Brain pericyte (primary cell): ENCODE measurements at regions not wholly inside any gene's neighbourhood (a gene's known extent, or its start where the extent isn't known, plus 50 kb on each side); places are given as distances from the start of the nearest gene placed in this dataset.

ENCODE experiments used
- DNase-seq: peaks from one replicate; pipeline ENCODE4 v3.0.0-alpha.2; 2012; ENCODE audit warnings: low read depth, low spot score

DNA sequence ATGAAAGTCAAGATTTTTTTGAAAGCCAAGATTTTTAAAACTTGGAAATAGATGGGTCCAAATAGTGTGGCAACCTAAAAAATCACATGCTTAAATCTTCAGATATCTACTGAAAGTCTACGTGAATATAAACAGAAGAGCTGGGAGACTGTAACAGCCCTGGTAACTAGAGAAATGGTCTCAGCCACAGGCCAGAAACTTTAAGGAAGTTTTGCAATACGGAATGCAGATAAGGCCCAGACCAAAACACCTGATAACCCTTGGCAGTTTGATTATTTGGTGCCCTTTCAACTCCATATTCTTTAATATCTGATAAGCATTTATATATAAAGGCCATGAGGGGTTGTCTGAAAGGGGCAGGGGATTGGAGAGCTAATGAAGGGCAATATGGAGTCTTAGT, 537.3 kb upstream of the TGFBR2 start:
- DNase-seq = no peak

DNA sequence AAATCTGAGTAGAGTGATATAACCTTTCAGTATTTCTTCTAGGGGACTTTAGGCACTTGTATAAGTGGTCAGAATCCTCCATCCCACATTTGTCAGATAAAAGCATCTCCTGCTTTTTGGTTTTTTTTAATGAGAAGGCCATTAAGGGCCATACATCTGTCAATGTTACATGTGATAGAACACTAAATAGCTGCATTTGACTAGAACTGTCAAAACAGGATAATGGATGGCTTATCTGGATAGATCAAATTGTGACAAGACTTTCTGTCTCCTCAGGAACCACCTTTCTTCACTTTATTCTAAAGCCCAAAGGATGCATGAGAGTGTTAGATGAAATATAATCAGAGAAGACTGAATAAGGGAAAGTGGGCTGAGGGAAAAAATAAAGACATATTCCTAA, 533.4 kb upstream of the TGFBR2 start:
- DNase-seq = no peak

DNA sequence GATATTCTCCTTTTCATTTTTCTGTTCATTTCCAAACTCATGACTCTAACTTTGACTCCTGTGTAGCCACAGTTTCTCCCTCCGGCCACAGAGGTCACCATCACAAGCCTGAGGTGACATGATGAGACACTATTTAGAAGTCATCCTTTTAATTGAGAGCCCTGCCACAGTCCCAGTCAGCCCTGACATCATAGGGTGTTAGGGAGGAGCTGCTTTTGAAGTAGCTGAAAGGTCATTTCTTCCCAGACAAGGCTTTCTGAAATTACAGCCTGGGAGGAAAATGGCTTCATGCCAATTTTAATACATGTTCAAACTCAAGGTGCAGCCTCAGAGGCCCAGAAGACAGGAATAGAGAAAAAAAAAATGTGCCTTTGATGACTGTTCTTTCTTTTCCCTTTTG, 532.8 kb upstream of the TGFBR2 start:
- no peak for DNase-seq

DNA sequence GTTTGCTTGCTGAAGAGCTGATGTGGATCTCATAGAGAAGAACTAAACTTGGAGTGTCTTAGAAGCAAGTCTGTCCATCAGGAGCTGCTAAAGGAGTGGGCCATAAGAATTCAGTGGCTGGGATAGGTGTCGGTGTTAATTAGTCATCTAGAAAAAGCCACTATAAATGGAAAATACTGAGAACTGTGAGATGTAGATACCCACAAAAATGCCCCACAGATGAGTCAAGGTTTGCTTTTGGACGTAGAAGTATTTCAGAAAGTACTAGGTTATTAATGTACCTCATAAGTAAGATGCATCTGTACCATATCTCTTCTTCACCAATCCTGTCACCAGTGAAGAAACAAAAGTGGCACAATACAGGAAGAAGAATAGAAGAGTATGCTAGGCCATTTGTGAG, 530.9 kb upstream of the TGFBR2 start:
- no peak for DNase-seq

DNA sequence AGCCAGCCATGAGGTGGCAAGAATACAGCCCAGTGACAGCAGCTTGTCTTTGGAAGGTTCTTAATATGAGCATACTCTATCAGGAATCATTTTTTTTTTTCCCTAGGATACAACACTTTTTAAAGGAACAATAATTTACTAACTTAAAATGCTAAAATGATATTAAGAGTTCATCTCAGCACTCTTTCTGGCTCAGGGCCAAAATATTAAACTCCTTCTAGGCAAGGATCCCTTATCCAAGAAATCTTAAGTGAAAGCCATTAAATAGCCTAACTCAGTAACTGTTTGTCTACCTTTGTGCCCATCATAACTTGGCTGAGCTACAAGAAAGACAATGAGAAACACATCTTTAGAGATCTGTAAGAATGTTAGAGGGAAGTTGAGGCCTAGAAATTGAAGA, 529.5 kb upstream of the TGFBR2 start:
- no peak for DNase-seq

DNA sequence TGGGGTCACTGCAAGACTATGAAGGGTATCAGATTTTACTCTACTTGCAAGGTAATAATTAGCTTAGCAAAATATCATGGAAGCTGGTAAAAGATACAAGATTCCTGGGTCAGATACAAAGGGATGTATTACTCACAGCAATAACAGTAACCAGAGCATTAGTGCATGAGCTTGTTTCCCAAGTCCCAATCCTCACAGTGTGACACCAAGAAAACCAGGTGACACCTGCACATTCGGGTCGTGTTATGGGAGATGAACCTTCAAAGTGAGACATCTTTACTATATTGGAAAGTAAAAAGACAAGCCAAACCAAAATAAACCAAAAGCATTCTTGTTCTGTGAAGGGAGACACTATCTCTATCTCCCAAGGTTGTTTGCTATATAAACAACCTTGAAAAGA, 528.7 kb upstream of the TGFBR2 start:
- no peak for DNase-seq

DNA sequence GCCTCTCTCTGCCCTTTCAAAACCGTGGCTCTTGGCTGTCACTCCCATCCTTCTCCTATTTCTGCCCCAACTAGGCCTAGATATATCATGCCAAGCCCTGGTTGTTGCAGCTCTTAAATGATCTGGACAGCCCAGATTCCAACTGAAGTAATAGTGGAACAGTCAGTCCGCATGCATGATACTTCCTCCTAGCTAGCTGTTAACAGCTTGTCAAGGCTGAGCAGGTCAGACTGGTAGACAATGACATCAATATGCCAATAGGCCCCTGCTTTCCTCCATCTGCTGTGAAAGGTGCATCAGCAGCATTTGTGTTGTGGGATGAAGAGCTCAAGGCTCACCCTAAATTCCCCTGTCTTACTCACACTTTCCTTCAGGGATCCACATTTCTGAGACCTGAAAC, 527.7 kb upstream of the TGFBR2 start:
- DNase-seq = no peak

DNA sequence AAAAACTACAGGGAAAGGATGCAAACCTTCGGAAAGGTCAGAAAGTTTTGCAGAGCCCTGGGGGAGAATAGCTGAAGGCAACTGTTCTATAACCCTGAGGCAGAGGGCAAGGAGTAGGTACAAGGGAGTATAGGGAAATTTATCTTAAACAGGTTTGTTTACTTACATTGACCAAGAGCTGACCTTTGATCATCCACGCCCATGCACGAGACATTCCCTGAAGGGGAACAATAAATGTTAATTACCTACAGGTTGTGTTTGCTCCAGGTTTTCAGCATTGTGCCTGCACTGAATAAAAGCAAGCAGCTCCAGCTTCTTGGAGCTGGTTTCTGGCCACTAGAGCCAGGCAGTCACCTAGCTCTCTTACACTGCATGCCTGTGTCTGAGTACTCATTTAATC, 524.5 kb upstream of the TGFBR2 start:
- DNase-seq = no peak

DNA sequence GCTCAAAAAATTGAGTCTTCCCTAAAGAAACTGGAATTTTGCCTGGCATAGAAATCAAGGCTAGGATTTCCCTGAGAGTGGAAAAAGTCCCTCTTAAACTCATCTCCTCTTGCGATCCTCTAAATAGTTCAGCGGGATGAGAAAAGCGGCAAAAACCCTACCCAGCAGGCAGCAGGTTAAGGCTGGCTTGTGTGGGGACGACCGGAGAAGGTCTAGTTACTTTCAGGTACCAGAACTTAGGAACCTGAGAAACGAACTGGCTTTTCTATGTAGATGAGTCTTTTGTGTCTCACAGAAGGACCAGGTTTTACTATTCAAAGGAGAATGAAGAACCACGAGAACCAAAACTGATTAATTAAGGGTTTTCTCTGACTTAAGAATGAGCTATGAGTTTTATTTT, 523.7 kb upstream of the TGFBR2 start:
- no peak for DNase-seq

DNA sequence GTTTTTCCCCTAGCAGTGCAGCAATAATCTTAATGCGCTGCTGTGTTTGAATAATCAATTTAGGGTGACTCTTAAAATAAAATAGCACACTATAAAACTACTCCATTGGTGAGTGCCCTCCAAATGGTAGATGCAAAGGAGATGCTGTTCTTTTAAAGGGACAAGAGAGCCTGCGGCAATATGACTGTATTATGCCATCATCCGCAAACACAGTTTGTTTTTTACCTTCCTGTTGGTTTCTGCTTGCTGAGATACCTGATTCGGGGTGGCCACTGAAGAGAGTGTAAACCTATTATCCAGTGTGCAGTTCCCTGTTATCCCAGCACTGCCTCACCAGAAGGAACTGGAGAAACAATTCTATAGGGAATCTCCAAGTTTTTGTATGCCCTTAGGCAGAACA, 523.1 kb upstream of the TGFBR2 start:
- no peak for DNase-seq

DNA sequence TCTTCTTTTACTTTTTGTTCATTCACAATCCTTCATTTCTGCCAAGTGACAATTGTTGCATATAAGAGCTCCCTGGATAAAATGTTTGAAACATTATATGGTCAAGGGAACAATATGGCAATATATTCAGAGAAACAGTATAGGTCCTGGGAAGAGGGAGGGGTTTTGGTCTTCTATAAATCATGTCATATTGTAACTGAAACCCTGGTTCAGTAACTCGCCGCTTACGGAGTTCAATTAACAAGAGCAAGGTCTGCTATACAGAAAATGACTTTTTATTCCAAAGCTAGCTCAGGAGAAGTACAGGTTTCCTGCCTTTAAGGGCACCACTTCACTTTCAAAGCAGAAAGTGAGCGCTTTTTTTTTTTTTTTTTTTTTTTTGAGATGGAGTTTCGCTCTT, 522.1 kb upstream of the TGFBR2 start:
- DNase-seq = no peak

DNA sequence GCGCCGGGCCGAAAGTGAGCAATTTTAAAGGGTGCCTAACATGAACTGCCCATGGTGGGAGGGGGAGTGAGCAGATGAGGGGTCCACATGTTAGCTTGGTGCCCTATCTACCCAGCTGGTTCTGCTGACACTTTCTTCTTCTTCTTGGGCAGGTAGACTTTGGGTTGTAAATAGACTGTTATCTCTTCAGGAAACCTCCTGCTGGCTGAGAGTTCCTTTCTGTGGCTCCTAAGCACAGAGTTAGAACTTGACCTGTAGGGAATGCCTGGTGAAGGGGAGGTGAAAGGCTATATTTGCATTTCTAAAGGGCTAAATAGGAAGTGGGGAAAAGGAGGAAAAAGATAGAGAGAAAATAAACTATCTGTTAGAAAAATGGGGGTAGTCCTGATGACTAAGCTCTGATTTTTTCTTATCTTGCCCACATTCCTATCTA, 521.4 kb upstream of the TGFBR2 start:
- no peak for DNase-seq

DNA sequence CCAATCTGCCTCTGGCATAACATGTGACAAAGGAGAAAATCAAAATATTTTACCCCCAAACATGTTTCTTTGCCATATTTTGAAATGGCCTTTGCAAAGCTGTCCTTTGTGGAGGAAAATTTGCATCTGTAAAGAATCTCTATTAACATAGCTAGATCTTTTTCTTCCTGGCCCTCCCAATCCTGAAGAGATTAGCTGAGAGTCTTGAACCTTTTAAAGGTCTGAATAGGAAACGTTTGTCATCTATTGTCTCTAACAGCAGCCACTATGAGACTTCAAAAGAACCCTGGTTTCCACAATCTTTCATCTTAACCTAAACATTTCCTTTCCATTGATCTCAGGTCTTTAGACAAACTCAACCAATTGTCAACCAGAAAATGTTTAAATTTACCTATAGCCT, 520.9 kb upstream of the TGFBR2 start:
- DNase-seq = no peak

DNA sequence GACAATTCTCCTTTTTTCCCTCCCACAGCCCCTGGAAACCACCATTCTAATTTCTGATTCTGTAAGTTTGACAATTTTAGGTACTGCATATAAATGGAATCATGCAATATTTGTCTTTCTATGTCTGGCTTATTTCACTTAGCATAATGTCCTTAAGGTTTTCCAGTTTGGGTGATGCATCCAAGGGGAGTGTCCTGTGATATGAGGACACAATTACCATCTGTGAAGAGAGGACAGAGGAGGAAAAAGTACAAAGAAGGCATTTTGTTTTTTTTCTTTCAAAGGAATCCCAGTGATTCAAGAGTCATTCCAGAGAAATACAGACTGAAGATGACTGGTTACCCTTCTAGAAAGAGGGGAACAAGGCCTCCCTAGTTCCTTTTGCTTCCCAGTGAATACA, 514.7 kb upstream of the TGFBR2 start:
- DNase-seq = no peak

DNA sequence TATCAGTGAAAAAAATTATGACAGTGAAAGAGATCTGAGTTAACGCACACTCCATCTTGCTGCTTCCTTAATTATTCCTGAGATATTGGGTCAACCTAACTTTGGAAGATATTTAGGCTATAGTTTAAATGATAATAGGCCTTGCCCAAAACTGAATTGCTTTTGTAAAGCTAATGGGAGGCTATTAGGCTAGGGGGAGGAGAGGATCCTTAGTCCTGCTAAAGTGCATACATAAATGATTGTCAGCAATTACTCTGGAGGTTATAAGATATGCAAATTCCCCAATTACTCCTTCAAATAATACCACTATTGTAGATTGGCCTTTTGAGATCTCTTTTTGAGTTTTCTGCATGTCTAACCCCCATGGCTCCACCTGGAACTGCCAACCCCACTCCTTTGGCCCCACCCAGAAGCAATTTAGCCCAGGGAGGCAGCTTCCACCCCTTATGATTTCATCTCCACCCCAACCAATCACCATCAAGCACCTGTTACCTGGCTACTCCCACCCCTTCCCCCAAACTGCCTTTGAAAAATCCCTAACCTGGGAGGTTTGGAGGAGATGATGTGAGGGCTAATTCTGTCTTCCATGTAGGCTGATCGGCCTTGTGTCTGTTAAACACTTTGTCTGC, 509.3 kb upstream of the TGFBR2 start:
- DNase-seq = no peak

DNA sequence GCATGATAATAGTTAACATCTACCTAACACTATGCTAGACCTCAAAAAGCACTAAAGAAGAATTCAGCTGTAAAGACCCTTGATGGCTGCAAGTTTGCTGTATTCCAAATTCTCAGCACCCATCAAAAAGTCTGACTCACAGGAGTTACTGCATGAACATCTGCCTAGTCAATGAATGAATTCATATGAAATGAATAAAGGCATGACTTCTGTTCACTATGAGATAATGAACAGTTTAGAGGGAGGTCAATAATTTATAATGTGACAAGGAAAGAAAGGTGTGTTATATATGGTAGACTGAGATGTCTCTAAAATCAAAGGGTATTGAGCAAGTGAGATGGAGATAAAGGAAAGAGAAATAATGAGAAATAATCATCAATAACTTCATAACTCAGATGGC, 508.2 kb upstream of the TGFBR2 start:
- DNase-seq = no peak

DNA sequence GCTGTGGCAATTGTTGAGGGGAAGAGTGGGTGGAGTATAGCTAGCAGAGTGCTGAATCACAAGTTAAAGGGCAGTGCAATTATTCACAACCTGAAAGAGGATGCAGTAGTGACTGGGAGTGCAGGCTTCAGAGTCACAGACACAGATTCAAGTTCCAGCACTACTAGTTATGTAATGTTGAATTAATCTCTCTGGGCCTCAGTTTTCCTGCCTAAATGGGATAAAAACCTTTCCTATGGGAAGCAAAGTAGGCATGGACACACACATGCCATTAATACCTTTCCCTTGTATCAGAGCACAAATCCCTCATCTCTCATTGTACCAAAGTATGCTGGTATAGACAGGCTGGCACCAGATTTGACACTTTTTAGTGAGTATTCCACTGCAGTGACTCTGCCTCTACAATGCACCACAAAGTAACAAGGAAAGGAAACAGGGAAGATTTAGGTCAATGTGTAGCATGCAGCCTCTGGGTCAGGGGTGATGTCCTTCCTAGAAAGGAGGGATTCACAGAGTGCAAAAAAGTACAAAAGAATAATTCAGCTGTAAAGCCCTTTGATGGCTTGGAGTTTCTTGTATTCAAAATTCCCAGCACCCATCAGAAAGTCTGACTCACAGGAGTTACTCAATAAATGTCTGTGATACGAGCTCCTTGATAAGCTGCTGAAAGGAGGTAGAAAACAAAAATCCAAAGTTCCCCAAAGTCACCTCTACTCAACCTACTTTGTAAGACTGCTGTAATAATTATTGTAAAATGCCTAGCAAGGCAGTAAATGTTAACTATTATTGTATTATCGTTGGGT, 507.5 kb upstream of the TGFBR2 start:
- no peak for DNase-seq

DNA sequence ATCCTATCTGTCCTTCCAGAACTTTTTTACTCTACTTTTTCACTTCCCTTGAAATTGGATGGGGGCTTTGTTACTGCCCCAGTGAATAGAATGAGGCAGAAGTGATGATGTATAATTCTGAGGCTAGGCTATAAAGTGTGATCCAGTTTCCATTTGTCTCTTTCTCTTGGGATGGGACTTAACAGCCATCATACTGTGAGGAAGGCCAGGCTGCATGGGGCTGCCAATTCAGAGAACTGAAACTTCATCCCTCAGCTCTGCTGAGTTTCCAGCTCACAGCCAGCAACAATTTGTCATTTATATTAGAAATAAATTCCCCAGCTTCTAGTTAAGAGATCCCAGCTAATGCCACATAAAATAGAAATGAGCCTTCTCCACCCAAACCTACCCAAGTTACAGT, 504.0 kb upstream of the TGFBR2 start:
- no peak for DNase-seq

DNA sequence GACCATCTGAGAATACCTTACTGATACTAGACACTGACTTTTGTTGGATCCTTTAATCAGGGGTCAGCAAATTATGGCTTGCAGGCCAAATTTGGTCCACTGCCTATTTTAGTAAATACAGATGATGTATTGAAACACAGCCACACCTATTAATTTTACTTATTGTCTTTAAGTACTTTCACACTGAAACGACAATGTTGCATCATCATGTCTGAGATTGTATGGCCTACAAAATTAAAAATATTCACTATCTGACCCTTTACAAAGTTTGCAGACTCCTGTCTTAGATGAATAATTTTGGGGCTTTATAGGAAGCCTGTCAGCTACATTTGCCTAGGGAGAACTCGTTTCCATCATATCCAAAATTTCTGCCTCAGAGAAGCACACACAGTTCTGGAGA, 503.2 kb upstream of the TGFBR2 start:
- DNase-seq = no peak

DNA sequence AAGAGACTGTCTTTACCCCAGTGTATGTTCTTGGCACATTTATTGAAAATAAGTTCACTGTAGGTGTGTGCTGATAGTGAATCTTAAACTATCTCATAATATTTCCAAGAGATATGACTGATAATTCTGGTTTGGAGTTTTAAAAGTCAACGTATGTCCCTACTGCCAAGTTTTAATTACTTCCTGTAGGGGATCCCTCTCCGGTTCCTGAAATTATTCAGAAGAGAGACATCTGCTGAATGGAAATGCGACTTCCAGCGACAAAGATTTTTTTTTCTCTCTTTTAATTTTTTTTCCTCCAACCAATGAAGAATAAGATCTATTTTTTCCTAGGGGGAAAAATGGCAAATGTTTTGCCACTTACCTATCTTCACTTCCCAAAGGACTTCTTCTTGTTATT, 498.9 kb upstream of the TGFBR2 start:
- DNase-seq = no peak

DNA sequence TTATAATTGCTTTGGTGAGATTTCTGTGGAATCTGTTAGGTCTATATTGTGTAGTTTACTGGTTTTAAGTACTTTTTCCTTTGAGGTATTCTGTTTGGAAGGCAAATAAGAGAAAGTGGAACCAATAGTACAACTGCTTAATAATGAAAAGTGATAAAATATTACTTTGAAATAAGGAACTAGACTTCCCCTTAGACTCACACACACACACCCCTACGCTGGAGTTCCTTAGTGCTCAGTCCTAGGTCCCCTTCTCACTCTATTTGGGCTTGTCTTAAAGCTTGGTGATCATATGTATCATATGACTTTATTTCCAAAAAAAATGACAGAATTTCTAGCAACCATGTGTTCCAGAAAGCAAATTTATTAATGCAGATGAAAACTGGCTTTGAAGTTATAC, 494.0 kb upstream of the TGFBR2 start:
- DNase-seq = no peak

DNA sequence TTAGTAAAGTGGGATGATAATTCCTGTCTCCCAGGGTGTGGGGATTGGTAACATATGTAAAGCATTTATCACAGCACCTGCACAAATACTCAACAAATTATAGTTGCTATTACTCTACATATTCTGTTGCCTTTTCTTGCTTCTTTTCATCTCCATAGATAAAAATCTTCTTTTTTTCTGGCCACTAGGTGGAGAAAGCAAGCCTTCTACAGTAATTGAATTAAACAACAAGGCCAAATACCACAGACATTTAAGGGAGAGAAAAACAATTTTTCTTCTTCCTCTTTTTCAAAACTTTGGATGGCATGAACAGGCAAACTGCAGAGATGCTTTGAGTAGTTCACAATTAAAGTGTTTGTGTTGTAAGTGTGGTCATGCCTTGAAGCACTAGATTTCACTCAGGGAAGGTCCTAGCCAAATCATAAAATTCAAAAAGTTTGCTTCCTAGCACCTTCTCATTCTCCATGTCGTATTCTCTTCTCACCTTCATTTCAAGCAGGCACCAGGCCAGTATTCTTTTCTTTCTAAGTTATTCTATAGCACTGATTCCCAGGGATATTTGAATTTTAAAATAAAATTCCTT, 493.4 kb upstream of the TGFBR2 start:
- DNase-seq = no peak

DNA sequence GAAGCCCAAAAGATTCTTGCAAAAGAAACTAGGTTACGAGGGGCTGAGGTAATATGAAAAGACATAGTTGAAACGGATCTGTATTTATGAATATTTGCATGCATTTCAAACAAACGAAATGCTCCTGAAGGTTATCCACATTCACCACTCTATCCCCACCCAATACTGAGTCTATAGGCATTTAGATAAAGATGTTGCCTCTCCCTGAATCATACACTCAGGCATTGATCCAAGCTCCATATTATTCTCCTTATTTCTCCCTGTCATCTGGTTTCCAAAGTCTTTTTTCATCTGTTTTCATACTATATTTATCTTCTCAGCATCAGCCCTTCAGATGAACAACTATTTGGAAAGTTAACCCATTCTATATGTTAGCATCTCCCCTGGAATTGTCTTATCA, 492.5 kb upstream of the TGFBR2 start:
- DNase-seq = no peak
